ENCODE measurements at regions not wholly inside any gene's neighbourhood (a gene's known extent, or its start where the extent isn't known, plus 50 kb on each side); places are given as distances from the start of the nearest gene placed in this dataset.

GRCh38 chr11:92154611-92155010 lies 70.0 kb upstream of the FAT3 start:
- ChIA-PET CTCF (interaction anchor here (0.6 kb wide), 1 partner anchor 399 kb away, joined by 3 read pairs; no protein-coding TSS in a partner anchor), POLR2A (interaction anchor here (0.6 kb wide), 1 partner anchor 20 kb away, joined by 4 read pairs; no protein-coding TSS in a partner anchor)

GRCh38 chr11:92154110-92154509 lies 70.5 kb upstream of the FAT3 start:
- Histone ChIP-seq H3K9me3 (ENCODE audit: control extremely low read depth in 1 of 5, control insufficient read depth in 4 of 5, insufficient read depth in 2 of 5, low read depth in 1 of 5, low read length in 4 of 5) (no peaks in the 10 kb centered on the region), H3K36me3 (ENCODE audit: control insufficient read depth in 4 of 4, insufficient read depth in 4 of 4, low read length in 3 of 4) (no peaks in the 10 kb centered on the region), H3K27me3 (replicated peaks in 2 of 5; ENCODE audit: control insufficient read depth in 4 of 5, insufficient read depth in 5 of 5, low read length in 4 of 5) (no peaks in the 10 kb centered on the region), H3K27ac (ENCODE audit: insufficient read depth in 1 of 2, low read depth in 1 of 2, low read length in 2 of 2, poor library complexity in 1 of 2, severe bottlenecking in 2 of 2) (no peak overlapping the region), H3K4me1 (ENCODE audit: control extremely low read depth in 1 of 4, control insufficient read depth in 4 of 4, insufficient read depth in 4 of 4, low read length in 3 of 4) (no peaks in the 10 kb centered on the region), H3K4me3 (ENCODE audit: control insufficient read depth in 1 of 7, extremely low read depth in 1 of 7, insufficient read depth in 4 of 7, low read depth in 2 of 7, low read length in 6 of 7) (no peak overlapping the region)
- no peak for DNase-seq
- 83% methylated on average over 1 of the region's 2 CpGs for WGBS (ENCODE audit: insufficient coverage)
- POLR2A ChIA-PET = no interaction called here
- CTCF ChIA-PET = no interaction called here

More at GRCh38 chr11:92154611-92155010, 70.0 kb upstream of the FAT3 start:
- DNase-seq = no peak
- Histone ChIP-seq H3K9me3 (ENCODE audit: control extremely low read depth in 1 of 5, control insufficient read depth in 4 of 5, insufficient read depth in 2 of 5, low read depth in 1 of 5, low read length in 4 of 5) (no peaks in the 10 kb centered on the region), H3K4me1 (ENCODE audit: control extremely low read depth in 1 of 4, control insufficient read depth in 4 of 4, insufficient read depth in 4 of 4, low read length in 3 of 4) (no peaks in the 10 kb centered on the region), H3K27me3 (replicated peaks in 2 of 5; ENCODE audit: control insufficient read depth in 4 of 5, insufficient read depth in 5 of 5, low read length in 4 of 5) (no peaks in the 10 kb centered on the region), H3K27ac (ENCODE audit: insufficient read depth in 1 of 2, low read depth in 1 of 2, low read length in 2 of 2, poor library complexity in 1 of 2, severe bottlenecking in 2 of 2) (no peak overlapping the region), H3K36me3 (ENCODE audit: control insufficient read depth in 4 of 4, insufficient read depth in 4 of 4, low read length in 3 of 4) (no peaks in the 10 kb centered on the region), H3K4me3 (ENCODE audit: control insufficient read depth in 1 of 7, extremely low read depth in 1 of 7, insufficient read depth in 4 of 7, low read depth in 2 of 7, low read length in 6 of 7) (no peak overlapping the region)
- WGBS (ENCODE audit: insufficient coverage) = 90% methylated on average over 3 of the region's 4 CpGs

DNA sequence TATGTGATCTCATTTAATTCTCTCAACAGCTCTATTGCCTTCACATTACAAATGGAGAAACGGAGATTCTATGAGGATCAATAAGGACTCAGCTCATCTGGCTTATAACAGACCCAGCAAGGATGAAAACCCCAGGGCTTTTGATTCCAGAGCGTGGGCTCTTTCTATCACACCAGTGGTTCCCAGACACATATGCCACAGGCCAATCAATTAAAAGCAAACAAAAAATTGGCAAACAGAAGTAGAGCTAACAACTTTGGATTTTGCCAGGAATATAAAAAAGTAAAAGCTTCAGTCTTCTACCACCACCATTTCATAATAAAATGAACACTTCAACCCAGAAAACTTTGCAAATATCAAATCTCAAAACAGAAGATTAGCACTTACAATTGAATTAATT lies 71.1 kb upstream of the FAT3 start:
- CTCF ChIA-PET = interaction anchor here (0.7 kb wide), 1 partner anchor 1561 kb away, joined by 3 read pairs; no protein-coding TSS in a partner anchor
- WGBS (ENCODE audit: insufficient coverage) = 100% methylated on average over 1 of the region's 2 CpGs

GRCh38 chr11:92152245-92152644 lies 72.4 kb upstream of the FAT3 start:
- H3K36me3 ChIP-seq (ENCODE audit: control insufficient read depth in 4 of 4, insufficient read depth in 4 of 4, low read length in 3 of 4) = no peaks in the 10 kb centered on the region
- 86% methylated on average over 6 of the region's 7 CpGs for WGBS (ENCODE audit: insufficient coverage)
- no peaks in the 10 kb centered on the region for H3K4me1 ChIP-seq (ENCODE audit: control extremely low read depth in 1 of 4, control insufficient read depth in 4 of 4, insufficient read depth in 4 of 4, low read length in 3 of 4)
- ChIA-PET CTCF (no interaction called here), POLR2A (no interaction called here)
- no peaks in the 10 kb centered on the region for H3K27me3 ChIP-seq (replicated peaks in 2 of 5; ENCODE audit: control insufficient read depth in 4 of 5, insufficient read depth in 5 of 5, low read length in 4 of 5)
- no peak for DNase-seq
- H3K4me3 ChIP-seq (ENCODE audit: control insufficient read depth in 1 of 7, extremely low read depth in 1 of 7, insufficient read depth in 4 of 7, low read depth in 2 of 7, low read length in 6 of 7) = no peak overlapping the region
- no peak overlapping the region for H3K27ac ChIP-seq (ENCODE audit: insufficient read depth in 1 of 2, low read depth in 1 of 2, low read length in 2 of 2, poor library complexity in 1 of 2, severe bottlenecking in 2 of 2)
- no peaks in the 10 kb centered on the region for H3K9me3 ChIP-seq (ENCODE audit: control extremely low read depth in 1 of 5, control insufficient read depth in 4 of 5, insufficient read depth in 2 of 5, low read depth in 1 of 5, low read length in 4 of 5)

More for the DNA sequence above, 71.1 kb upstream of the FAT3 start:
- H3K27me3 ChIP-seq (replicated peaks in 2 of 5; ENCODE audit: control insufficient read depth in 4 of 5, insufficient read depth in 5 of 5, low read length in 4 of 5) = no peaks in the 10 kb centered on the region
- DNase-seq = no peak
- H3K4me3 ChIP-seq (ENCODE audit: control insufficient read depth in 1 of 7, extremely low read depth in 1 of 7, insufficient read depth in 4 of 7, low read depth in 2 of 7, low read length in 6 of 7) = no peak overlapping the region
- H3K4me1 ChIP-seq (ENCODE audit: control extremely low read depth in 1 of 4, control insufficient read depth in 4 of 4, insufficient read depth in 4 of 4, low read length in 3 of 4) = no peaks in the 10 kb centered on the region
- no peaks in the 10 kb centered on the region for H3K36me3 ChIP-seq (ENCODE audit: control insufficient read depth in 4 of 4, insufficient read depth in 4 of 4, low read length in 3 of 4)
- H3K9me3 ChIP-seq (ENCODE audit: control extremely low read depth in 1 of 5, control insufficient read depth in 4 of 5, insufficient read depth in 2 of 5, low read depth in 1 of 5, low read length in 4 of 5) = no peaks in the 10 kb centered on the region
- POLR2A ChIA-PET = no interaction called here
- no peak overlapping the region for H3K27ac ChIP-seq (ENCODE audit: insufficient read depth in 1 of 2, low read depth in 1 of 2, low read length in 2 of 2, poor library complexity in 1 of 2, severe bottlenecking in 2 of 2)

DNA sequence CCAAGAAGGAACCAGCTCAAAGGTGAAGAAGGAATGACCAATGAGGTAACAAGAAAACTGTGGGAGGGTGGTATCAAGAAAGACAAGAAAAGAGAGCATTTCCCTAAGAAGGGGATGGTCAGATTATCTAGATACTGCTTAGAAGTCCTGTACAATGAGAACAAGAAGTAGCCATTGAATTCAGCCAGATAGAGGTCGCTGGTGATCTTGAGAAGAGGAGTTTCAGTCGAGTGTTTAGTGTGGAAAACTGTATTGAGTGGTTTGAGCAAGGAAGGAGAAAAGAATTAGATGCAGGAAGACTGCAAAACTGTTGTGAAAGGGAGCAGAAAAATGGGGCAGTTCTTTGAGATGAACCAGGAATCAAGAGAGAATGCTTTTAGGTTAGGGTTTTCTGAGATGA lies 74.6 kb upstream of the FAT3 start:
- no peaks in the 10 kb centered on the region for H3K9me3 ChIP-seq (ENCODE audit: control extremely low read depth in 1 of 5, control insufficient read depth in 4 of 5, insufficient read depth in 2 of 5, low read depth in 1 of 5, low read length in 4 of 5)
- POLR2A ChIA-PET = no interaction called here
- no peaks in the 10 kb centered on the region for H3K36me3 ChIP-seq (ENCODE audit: control insufficient read depth in 4 of 4, insufficient read depth in 4 of 4, low read length in 3 of 4)
- H3K4me3 ChIP-seq (ENCODE audit: control insufficient read depth in 1 of 7, extremely low read depth in 1 of 7, insufficient read depth in 4 of 7, low read depth in 2 of 7, low read length in 6 of 7) = no peak overlapping the region
- no peaks in the 10 kb centered on the region for H3K27me3 ChIP-seq (replicated peaks in 2 of 5; ENCODE audit: control insufficient read depth in 4 of 5, insufficient read depth in 5 of 5, low read length in 4 of 5)
- no peaks in the 10 kb centered on the region for H3K4me1 ChIP-seq (ENCODE audit: control extremely low read depth in 1 of 4, control insufficient read depth in 4 of 4, insufficient read depth in 4 of 4, low read length in 3 of 4)
- WGBS (ENCODE audit: insufficient coverage) = 32% methylated on average over 2 of the region's 2 CpGs
- no peak overlapping the region for H3K27ac ChIP-seq (ENCODE audit: insufficient read depth in 1 of 2, low read depth in 1 of 2, low read length in 2 of 2, poor library complexity in 1 of 2, severe bottlenecking in 2 of 2)
- CTCF ChIA-PET = no interaction called here
- DNase-seq = no peak

DNA sequence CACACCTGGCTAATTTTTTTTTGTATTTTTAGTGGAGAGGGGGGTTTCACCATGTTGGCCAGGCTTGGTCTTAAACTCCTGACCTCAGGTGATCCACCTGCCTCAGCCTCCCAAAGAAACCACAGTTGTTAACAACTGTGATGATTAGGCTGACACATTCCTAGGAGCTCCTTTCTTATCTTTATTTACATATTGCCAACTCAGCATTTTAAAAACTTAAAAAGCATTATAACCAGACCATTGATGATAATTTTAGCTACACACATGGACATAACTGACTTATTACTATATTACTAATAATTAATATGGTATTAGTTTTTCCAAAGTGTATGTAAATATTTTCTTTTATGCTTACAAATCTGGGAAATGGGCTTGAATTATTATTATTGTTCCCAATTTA lies 82.9 kb upstream of the FAT3 start:
- DNase-seq = no peak
- Histone ChIP-seq H3K4me3 (ENCODE audit: control insufficient read depth in 1 of 7, extremely low read depth in 1 of 7, insufficient read depth in 4 of 7, low read depth in 2 of 7, low read length in 6 of 7) (no peak overlapping the region), H3K4me1 (ENCODE audit: control extremely low read depth in 1 of 4, control insufficient read depth in 4 of 4, insufficient read depth in 4 of 4, low read length in 3 of 4) (no peaks in the 10 kb centered on the region), H3K9me3 (ENCODE audit: control extremely low read depth in 1 of 5, control insufficient read depth in 4 of 5, insufficient read depth in 2 of 5, low read depth in 1 of 5, low read length in 4 of 5) (no peaks in the 10 kb centered on the region), H3K27ac (ENCODE audit: insufficient read depth in 1 of 2, low read depth in 1 of 2, low read length in 2 of 2, poor library complexity in 1 of 2, severe bottlenecking in 2 of 2) (no peak overlapping the region), H3K27me3 (replicated peaks in 2 of 5; ENCODE audit: control insufficient read depth in 4 of 5, insufficient read depth in 5 of 5, low read length in 4 of 5) (no peaks in the 10 kb centered on the region), H3K36me3 (ENCODE audit: control insufficient read depth in 4 of 4, insufficient read depth in 4 of 4, low read length in 3 of 4) (no peaks in the 10 kb centered on the region)
- POLR2A ChIA-PET = no interaction called here
- CTCF ChIA-PET = interaction anchor here (1.2 kb wide), 1 partner anchor 10 kb away, joined by 3 read pairs; no protein-coding TSS in a partner anchor

- ChIA-PET CTCF (interaction anchor here (1.2 kb wide), 1 partner anchor 9 kb away, joined by 3 read pairs; no protein-coding TSS in a partner anchor), POLR2A (no interaction called here)
- H3K4me1 ChIP-seq (ENCODE audit: control extremely low read depth in 1 of 4, control insufficient read depth in 4 of 4, insufficient read depth in 4 of 4, low read length in 3 of 4) = no peaks in the 10 kb centered on the region
- no peak for DNase-seq
- no peaks in the 10 kb centered on the region for H3K27me3 ChIP-seq (replicated peaks in 2 of 5; ENCODE audit: control insufficient read depth in 4 of 5, insufficient read depth in 5 of 5, low read length in 4 of 5)
- H3K27ac ChIP-seq (ENCODE audit: insufficient read depth in 1 of 2, low read depth in 1 of 2, low read length in 2 of 2, poor library complexity in 1 of 2, severe bottlenecking in 2 of 2) = no peak overlapping the region
- no CpG with 5 or more reads among the region's 3 CpGs for WGBS (ENCODE audit: insufficient coverage)
- H3K9me3 ChIP-seq (ENCODE audit: control extremely low read depth in 1 of 5, control insufficient read depth in 4 of 5, insufficient read depth in 2 of 5, low read depth in 1 of 5, low read length in 4 of 5) = no peaks in the 10 kb centered on the region
- no peak overlapping the region for H3K4me3 ChIP-seq (ENCODE audit: control insufficient read depth in 1 of 7, extremely low read depth in 1 of 7, insufficient read depth in 4 of 7, low read depth in 2 of 7, low read length in 6 of 7)
- H3K36me3 ChIP-seq (ENCODE audit: control insufficient read depth in 4 of 4, insufficient read depth in 4 of 4, low read length in 3 of 4) = no peaks in the 10 kb centered on the region
Observed at GRCh38 chr11:92141159-92141558, 83.5 kb upstream of the FAT3 start.
